GM06990 (cell line): ENCODE measurements at regions not wholly inside any gene's neighbourhood (a gene's known extent, or its start where the extent isn't known, plus 50 kb on each side); places are given as distances from the start of the nearest gene placed in this dataset.

Experiments used
- DNase-seq: peaks from one replicate; pipeline ENCODE4 v3.0.0-alpha.2; 2011; ENCODE audit not compliant: insufficient read length; ENCODE audit errors: extremely low read depth
- H3K27me3 ChIP-seq: replicated peaks from 2 replicates; pipeline ENCODE4 v1.6.0; 2011; ENCODE audit warnings: low read length; ENCODE audit not compliant: control insufficient read depth, insufficient read depth
- H3K36me3 ChIP-seq: 2 replicates; pipeline ENCODE4 v1.5.1; 2011; ENCODE audit warnings: low read length; ENCODE audit not compliant: control insufficient read depth, insufficient read depth
- H3K4me3 ChIP-seq: replicated peaks from 2 replicates; pipeline ENCODE4 v1.5.1; 2011; ENCODE audit warnings: low read depth, mild to moderate bottlenecking, control low read depth, low read length
- TF ChIP-seq, protein P1 (sequence below): IDR thresholded peaks from 2 replicates; pipeline ENCODE4 v1.5.1; 2011; ENCODE audit warnings: low read length, control low read depth, mild to moderate bottlenecking, inconsistent platforms; ENCODE audit not compliant: insufficient read depth, poor library complexity, severe bottlenecking

DNA sequence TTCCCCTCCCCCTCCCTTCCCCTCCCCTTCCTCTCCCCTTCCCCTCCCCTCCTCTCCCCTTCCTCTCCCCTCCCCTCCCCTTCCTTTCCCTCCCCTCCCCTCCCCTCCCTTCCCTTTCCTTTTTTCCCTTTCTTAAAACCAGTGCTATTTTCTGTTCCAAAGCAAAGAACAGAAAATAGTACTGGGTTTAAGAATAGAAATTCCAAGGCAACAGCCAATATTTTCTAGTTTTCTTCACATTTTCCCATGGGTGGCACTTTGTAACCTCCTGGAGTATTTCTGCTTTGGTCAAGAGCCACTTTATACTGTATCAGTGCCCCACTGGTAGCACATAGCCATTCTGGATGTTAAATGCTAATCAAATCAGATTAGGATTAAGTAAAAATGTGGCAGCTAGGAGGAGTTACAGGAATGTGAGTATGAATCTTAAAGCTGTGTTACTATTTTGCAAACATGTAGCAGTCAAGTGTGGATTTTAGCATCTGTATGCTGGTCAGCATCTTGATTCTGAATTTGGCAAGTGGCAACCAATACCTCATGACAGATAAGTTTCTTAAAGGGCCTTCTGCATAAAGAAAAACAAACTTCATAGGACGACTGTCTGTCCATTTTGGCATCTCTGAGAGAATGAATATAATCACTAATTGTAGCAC, 126.4 kb downstream of the CEP57L1 start:
- peaks cover 2% of the 10 kb centered on the region; the same call in 1 of the 2 replicates for H3K27me3 ChIP-seq
- no peaks in the 10 kb centered on the region for H3K36me3 ChIP-seq
- no peak overlapping the region for H3K4me3 ChIP-seq
- DNase-seq, result no peak
- TF ChIP-seq, protein P1, sequence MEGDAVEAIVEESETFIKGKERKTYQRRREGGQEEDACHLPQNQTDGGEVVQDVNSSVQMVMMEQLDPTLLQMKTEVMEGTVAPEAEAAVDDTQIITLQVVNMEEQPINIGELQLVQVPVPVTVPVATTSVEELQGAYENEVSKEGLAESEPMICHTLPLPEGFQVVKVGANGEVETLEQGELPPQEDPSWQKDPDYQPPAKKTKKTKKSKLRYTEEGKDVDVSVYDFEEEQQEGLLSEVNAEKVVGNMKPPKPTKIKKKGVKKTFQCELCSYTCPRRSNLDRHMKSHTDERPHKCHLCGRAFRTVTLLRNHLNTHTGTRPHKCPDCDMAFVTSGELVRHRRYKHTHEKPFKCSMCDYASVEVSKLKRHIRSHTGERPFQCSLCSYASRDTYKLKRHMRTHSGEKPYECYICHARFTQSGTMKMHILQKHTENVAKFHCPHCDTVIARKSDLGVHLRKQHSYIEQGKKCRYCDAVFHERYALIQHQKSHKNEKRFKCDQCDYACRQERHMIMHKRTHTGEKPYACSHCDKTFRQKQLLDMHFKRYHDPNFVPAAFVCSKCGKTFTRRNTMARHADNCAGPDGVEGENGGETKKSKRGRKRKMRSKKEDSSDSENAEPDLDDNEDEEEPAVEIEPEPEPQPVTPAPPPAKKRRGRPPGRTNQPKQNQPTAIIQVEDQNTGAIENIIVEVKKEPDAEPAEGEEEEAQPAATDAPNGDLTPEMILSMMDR, result no peak
